ENCODE measurements at regions not wholly inside any gene's neighbourhood (a gene's known extent, or its start where the extent isn't known, plus 50 kb on each side); places are given as distances from the start of the nearest gene placed in this dataset.

- DNase-seq (ENCODE audit: low read depth, low spot score) (no peak), ATAC-seq (no peak)
- Histone ChIP-seq H3K36me3 (ENCODE audit: control insufficient read depth, insufficient read depth, low read length) (no peaks in the 10 kb centered on the region), H3K4me1 (ENCODE audit: control insufficient read depth, insufficient read depth, low read length) (no peaks in the 10 kb centered on the region), H3K9me3 (ENCODE audit: control insufficient read depth, insufficient read depth, low read depth, low read length) (no peaks in the 10 kb centered on the region), H3K4me3 (ENCODE audit: low read depth in 2 of 2, low read length in 2 of 2) (no peak overlapping the region), H3K27ac (ENCODE audit: low read length) (no peak overlapping the region), H3K27me3 (ENCODE audit: control insufficient read depth, insufficient read depth, low read length) (no peaks in the 10 kb centered on the region)
- intact Hi-C loops (cut with micrococcal nuclease; ENCODE audit: unreplicated experiment), result no loop called here
- BruUV-seq (replicated peaks), result no TSS peak
- in situ Hi-C loops (cut with HindIII; ENCODE audit: low pct_unique_long_range_greater_than_20kb, low sequenced_read_pairs), result no loop called here
- no peak for TF ChIP-seq CTCF (IDR thresholded peaks at IDR 0.05)
- TF ChIP-seq REST (IDR thresholded peaks at IDR 0.05; ENCODE audit: insufficient read depth in 1 of 2, low read depth in 2 of 2, low read length in 1 of 2), result no peak
- no peak for TF ChIP-seq SIN3A (IDR thresholded peaks at IDR 0.05; ENCODE audit: borderline replicate concordance, insufficient read depth, low read depth, low read length)
- no peak for TF ChIP-seq POLR2AphosphoS5 (IDR thresholded peaks at IDR 0.05; ENCODE audit: low read depth, low read length)
- TF ChIP-seq TCF7L2 (IDR thresholded peaks at IDR 0.05; ENCODE audit: low read depth, low read length), result no peak
- ChIA-PET CTCF (no interaction called here), POLR2A (no interaction called here)
Observed at GRCh38 chr1:79460773-79461436, 454.4 kb upstream of the ADGRL4 start.

DNA sequence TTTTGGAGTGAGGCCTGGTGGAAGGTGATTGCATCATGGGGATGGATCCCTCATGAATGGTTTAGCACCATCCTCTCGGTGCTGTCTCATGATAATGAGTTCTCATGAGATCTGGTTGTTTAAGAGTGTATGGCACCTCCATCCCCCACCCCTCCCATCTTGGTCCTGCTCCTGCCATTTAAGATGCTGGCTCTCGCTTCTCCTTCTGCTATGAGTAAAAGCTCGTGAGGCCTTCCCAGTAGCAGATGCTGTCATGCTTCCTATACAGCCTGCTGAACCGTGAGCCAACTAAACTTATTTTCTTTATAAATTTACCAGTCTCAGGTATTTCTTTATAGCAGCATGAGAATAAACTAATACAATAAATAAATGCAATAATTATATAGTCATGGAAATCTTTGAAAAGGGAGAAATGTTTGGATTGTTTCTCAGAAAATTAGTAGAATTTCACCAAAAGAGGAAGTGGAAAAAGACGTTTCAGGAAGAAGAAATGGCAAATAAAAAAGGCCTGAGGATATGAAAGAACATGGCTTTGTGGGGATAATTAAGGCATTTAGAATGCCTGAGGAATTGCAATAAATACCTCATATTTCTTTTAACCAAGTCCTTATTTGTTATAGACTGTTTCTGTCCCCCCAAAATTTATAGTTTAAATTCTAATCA is 451.2 kb upstream of the ADGRL4 start:
- no peak overlapping the region for H3K4me3 ChIP-seq (ENCODE audit: low read depth in 2 of 2, low read length in 2 of 2)
- in situ Hi-C loops (cut with HindIII; ENCODE audit: low pct_unique_long_range_greater_than_20kb, low sequenced_read_pairs), result no loop called here
- BruUV-seq (replicated peaks), result no TSS peak

GRCh38 chr1:79448426-79448825 is 441.9 kb upstream of the ADGRL4 start:
- POLR2A ChIA-PET, result no interaction called here
- H3K27ac ChIP-seq (ENCODE audit: low read length), result no peak overlapping the region
- DNase-seq (ENCODE audit: low read depth, low spot score), result no peak
- no peak overlapping the region for H3K4me3 ChIP-seq (ENCODE audit: low read depth in 2 of 2, low read length in 2 of 2)
- intact Hi-C loops (cut with micrococcal nuclease; ENCODE audit: unreplicated experiment) (no loop called here), in situ Hi-C loops (cut with HindIII; ENCODE audit: low pct_unique_long_range_greater_than_20kb, low sequenced_read_pairs) (no loop called here)
- H3K9me3 ChIP-seq (ENCODE audit: control insufficient read depth, insufficient read depth, low read depth, low read length), result no peaks in the 10 kb centered on the region
- H3K4me1 ChIP-seq (ENCODE audit: control insufficient read depth, insufficient read depth, low read length), result no peaks in the 10 kb centered on the region
- H3K27me3 ChIP-seq (ENCODE audit: control insufficient read depth, insufficient read depth, low read length), result no peaks in the 10 kb centered on the region
- H3K36me3 ChIP-seq (ENCODE audit: control insufficient read depth, insufficient read depth, low read length), result no peaks in the 10 kb centered on the region
- TF ChIP-seq CTCF (IDR thresholded peaks at IDR 0.05) (no peak), SIN3A (IDR thresholded peaks at IDR 0.05; ENCODE audit: borderline replicate concordance, insufficient read depth, low read depth, low read length) (no peak), POLR2AphosphoS5 (IDR thresholded peaks at IDR 0.05; ENCODE audit: low read depth, low read length) (no peak), REST (IDR thresholded peaks at IDR 0.05; ENCODE audit: insufficient read depth in 1 of 2, low read depth in 2 of 2, low read length in 1 of 2) (no peak), TCF7L2 (IDR thresholded peaks at IDR 0.05; ENCODE audit: low read depth, low read length) (no peak)
- no peak for ATAC-seq
- BruUV-seq (replicated peaks), result no TSS peak
- CTCF ChIA-PET, result no interaction called here

More for the DNA sequence above, 451.2 kb upstream of the ADGRL4 start:
- intact Hi-C loops (cut with micrococcal nuclease; ENCODE audit: unreplicated experiment), result no loop called here
- H3K27me3 ChIP-seq (ENCODE audit: control insufficient read depth, insufficient read depth, low read length), result no peaks in the 10 kb centered on the region
- no peaks in the 10 kb centered on the region for H3K36me3 ChIP-seq (ENCODE audit: control insufficient read depth, insufficient read depth, low read length)
- no peaks in the 10 kb centered on the region for H3K4me1 ChIP-seq (ENCODE audit: control insufficient read depth, insufficient read depth, low read length)
- TF ChIP-seq SIN3A (IDR thresholded peaks at IDR 0.05; ENCODE audit: borderline replicate concordance, insufficient read depth, low read depth, low read length), result no peak
- ATAC-seq (no peak), DNase-seq (ENCODE audit: low read depth, low spot score) (no peak)
- no peak overlapping the region for H3K27ac ChIP-seq (ENCODE audit: low read length)
- no peaks in the 10 kb centered on the region for H3K9me3 ChIP-seq (ENCODE audit: control insufficient read depth, insufficient read depth, low read depth, low read length)
- ChIA-PET POLR2A (no interaction called here), CTCF (no interaction called here)

Measured in Panc1 (cell line).